Adipocyte (in vitro differentiated cells): ENCODE measurements at regions not wholly inside any gene's neighbourhood (a gene's known extent, or its start where the extent isn't known, plus 50 kb on each side); places are given as distances from the start of the nearest gene placed in this dataset.

ENCODE experiments used
- DNase-seq: peaks from one replicate; pipeline ENCODE4 v3.0.0-alpha.2; 2015; ENCODE audit warnings: low read depth
- H3K27me3 ChIP-seq: replicated peaks from 2 replicates; pipeline ENCODE4 v1.7.0; 2013; ENCODE audit warnings: mild to moderate bottlenecking, low read length, moderate library complexity; ENCODE audit not compliant: control insufficient read depth, insufficient read depth
- H3K36me3 ChIP-seq: 2 replicates; pipeline ENCODE4 v1.7.0; 2013; ENCODE audit warnings: low read length, mild to moderate bottlenecking, moderate library complexity; ENCODE audit not compliant: control insufficient read depth, insufficient read depth, severe bottlenecking
- H3K4me1 ChIP-seq: 2 replicates; pipeline ENCODE4 v1.7.0; 2013; ENCODE audit warnings: mild to moderate bottlenecking, low read length, moderate library complexity; ENCODE audit not compliant: control insufficient read depth, insufficient read depth
- H3K4me3 ChIP-seq: 2 replicates; pipeline ENCODE4 v1.7.0; 2013; ENCODE audit warnings: mild to moderate bottlenecking, low read length, moderate library complexity
- H3K9ac ChIP-seq: 2 replicates; pipeline ENCODE4 v1.7.0; 2013; ENCODE audit warnings: mild to moderate bottlenecking, low read length, moderate library complexity
- H3K9me3 ChIP-seq: 2 replicates; pipeline ENCODE4 v1.7.0; 2013; ENCODE audit warnings: mild to moderate bottlenecking, low read length, moderate library complexity; ENCODE audit not compliant: control insufficient read depth

DNA sequence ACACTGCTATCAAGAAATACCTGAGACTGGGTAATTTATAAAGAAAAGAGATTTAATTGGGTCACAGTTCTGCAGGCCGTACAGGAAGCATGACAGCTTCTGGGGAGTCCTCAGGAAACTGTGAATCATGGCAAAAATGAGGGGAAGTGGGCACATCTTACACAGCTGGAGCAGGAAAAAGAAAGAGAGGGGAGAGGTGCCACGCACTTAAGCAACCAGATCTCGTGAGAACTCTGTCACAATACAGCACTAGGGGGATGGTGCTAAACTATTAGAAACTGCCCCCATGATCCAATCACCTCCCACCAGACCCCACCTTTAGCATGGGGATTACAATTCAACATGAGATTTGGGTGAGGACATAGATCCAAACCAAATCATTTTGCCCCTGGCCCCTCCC, 105.5 kb upstream of the CPLX2 start:
- Histone ChIP-seq H3K9me3 (no peaks in the 10 kb centered on the region), H3K36me3 (no peaks in the 10 kb centered on the region), H3K4me1 (no peaks in the 10 kb centered on the region), H3K9ac (no peak overlapping the region), H3K4me3 (no peak overlapping the region), H3K27me3 (peaks cover 5% of the 10 kb centered on the region)
- DNase-seq = no peak

DNA sequence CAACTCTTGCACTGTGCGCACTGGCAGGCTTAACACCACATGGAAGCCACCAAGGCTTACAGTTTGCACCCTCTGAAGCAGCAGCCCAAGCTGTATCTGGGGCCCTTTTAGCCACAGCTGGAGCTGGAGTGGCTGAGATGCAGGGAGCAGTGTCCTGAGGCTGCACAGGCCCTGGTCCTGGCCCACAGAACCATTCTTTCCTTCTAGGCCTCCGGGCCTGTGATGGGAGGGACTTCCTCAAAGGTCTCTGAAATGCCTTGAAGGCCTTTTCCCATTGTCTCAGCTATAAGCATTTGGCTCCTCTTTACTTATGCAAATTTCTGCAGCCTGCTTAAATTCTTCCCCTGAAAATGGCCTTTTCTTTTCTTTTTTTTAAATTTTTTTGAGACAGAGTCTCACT, 104.4 kb upstream of the CPLX2 start:
- H3K9me3 ChIP-seq = no peaks in the 10 kb centered on the region
- H3K36me3 ChIP-seq = no peaks in the 10 kb centered on the region
- DNase-seq = no peak

DNA sequence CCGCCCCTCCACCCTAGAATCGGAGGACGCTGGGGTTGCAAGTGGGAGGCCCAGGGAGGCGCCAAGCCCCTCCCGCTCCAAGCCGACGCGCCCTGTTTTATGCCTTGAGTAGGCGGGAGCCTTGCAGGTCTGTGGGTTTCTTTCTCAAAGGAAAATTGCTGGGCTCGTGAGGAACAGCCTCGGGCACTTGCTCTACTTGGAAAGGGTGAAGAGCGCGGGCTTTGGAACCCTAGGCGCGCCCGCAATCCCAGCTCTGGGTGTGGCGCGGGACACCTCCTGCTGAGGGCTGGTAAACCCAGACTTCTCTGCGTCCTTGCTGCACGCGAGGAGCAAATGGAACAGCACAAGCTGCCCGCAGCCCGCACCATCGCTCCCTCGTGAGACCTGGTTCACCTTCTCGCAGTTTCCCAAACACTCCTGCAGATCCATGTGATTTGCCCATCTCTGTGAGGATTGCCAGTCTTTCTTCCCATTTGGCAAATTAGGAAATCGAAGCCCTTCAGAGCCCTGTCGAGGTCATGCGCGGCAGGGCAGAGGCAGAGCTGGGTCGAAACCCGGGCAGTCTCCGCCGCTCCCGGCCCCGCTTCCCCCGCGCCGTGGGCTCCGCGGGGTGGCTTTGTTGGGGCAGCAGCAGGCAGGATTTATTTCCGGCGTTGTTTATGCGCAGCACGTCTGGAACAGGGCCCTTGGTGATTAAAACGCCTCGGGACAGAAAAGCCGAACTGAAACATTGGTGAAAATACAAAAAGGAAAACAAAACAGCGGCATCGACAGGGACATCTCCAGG, 98.4 kb upstream of the CPLX2 start:
- H3K4me3 ChIP-seq = peak overlapping the region; percentile 61
- no peaks in the 10 kb centered on the region for H3K36me3 ChIP-seq
- H3K27me3 ChIP-seq = peaks cover 57% of the 10 kb centered on the region
- no peak for DNase-seq
- H3K9ac ChIP-seq = no peak overlapping the region
- no peaks in the 10 kb centered on the region for H3K4me1 ChIP-seq
- no peaks in the 10 kb centered on the region for H3K9me3 ChIP-seq

More for the DNA sequence above, 104.4 kb upstream of the CPLX2 start:
- Histone ChIP-seq H3K4me3 (no peak overlapping the region), H3K9ac (no peak overlapping the region), H3K4me1 (no peaks in the 10 kb centered on the region), H3K27me3 (peaks cover 12% of the 10 kb centered on the region)

DNA sequence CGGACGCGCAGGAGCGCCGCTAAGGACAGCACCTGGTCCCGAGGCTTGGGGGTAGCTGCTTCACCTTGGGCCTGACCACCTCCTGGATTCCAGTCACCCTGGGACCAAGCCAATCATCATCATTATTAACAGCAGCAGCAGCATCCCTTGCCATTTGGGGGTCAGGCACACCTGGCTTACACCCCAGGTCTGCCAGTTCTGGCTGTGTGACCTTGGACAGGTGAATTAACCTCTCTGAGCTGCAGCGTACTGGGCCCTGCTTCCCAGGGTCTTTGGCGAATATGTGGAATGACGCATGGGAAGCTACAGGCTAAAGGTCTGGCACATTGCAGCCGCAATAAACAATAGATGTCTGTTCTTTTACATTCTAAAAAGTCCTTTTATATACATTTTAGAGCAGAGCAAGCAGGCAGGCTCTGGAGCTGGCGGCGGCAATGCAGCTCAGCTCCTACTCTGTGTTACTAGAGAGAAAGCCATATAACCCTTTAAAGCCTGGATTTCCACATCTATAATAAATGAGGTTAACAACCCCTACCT, 97.8 kb upstream of the CPLX2 start:
- DNase-seq = no peak
- H3K9me3 ChIP-seq = no peaks in the 10 kb centered on the region
- no peaks in the 10 kb centered on the region for H3K4me1 ChIP-seq
- H3K36me3 ChIP-seq = no peaks in the 10 kb centered on the region
- H3K9ac ChIP-seq = no peak overlapping the region
- peak overlapping the region; percentile 61 for H3K4me3 ChIP-seq
- H3K27me3 ChIP-seq = peaks cover 59% of the 10 kb centered on the region

DNA sequence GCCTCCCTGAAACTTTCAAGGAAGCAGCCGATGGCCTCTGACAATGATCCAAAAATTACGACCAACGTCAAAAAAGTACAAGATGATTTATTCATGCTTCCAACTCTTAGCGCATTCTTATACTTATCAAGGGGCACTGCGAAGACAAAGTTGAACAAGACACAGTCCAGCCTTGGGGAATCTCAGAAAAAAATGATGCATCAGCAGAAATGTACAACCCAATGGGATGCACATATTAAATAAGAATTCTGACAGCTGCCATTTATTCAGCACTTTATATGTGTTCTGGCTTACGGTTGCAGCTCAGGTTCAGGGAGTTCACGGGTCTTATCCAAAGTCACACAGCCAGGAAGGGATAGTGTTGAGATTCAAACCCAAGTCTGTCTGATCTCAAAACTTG, 96.0 kb upstream of the CPLX2 start:
- no peak for DNase-seq
- no peaks in the 10 kb centered on the region for H3K4me1 ChIP-seq
- H3K4me3 ChIP-seq = no peak overlapping the region
- no peak overlapping the region for H3K9ac ChIP-seq
- H3K27me3 ChIP-seq = peaks cover 58% of the 10 kb centered on the region
- no peaks in the 10 kb centered on the region for H3K36me3 ChIP-seq
- H3K9me3 ChIP-seq = no peaks in the 10 kb centered on the region

DNA sequence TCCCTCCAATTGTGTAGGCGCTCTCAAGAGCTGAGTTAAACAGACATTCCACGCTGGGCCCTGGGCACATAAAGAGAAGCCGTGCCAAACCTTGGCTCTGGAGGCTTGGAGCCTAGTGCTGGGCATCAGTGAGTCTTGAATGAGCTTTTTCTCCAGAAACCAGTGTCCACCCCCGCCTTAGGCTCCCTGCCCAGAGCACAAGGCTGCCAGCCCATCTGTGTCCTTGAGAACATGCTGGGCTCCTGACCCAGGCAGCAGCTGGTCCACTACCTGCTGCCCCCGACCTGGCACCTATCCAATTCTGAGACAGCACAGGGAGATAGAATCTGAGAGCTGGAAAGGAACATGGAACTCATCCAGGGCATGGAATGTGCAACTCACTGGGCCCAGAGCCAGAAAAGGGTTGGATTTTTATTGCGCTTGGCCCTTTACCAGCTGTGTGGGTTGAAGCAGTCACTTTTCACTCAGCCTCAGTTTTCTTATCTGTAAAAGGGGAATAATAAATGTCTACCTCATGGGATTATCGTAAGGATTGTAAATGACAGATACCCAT, 92.4 kb upstream of the CPLX2 start:
- Histone ChIP-seq H3K27me3 (peaks cover 35% of the 10 kb centered on the region), H3K4me3 (no peak overlapping the region), H3K4me1 (no peaks in the 10 kb centered on the region), H3K9me3 (no peaks in the 10 kb centered on the region), H3K36me3 (no peaks in the 10 kb centered on the region), H3K9ac (no peak overlapping the region)
- no peak for DNase-seq

DNA sequence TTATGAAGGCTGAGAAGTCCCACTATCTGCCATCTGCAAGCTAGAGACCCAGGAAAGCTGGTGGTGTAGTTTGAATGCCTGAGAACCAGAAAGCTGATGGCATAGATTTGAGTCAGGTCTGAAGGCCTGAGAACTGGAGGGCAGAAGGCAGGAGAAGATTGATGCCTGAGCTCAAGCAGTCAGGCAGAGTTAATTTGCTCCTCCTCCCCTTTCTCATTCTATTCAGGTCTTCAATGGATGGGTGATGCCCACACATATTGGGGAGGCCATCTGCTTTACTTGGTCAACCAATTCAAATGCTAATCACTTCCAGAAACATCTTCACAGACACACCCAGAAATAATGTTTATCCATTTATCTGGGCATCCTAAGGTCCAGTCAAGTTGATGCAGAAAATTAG, 87.6 kb upstream of the CPLX2 start:
- Histone ChIP-seq H3K27me3 (peaks cover 9% of the 10 kb centered on the region), H3K36me3 (no peaks in the 10 kb centered on the region), H3K4me1 (no peaks in the 10 kb centered on the region), H3K9ac (no peak overlapping the region), H3K4me3 (no peak overlapping the region), H3K9me3 (no peaks in the 10 kb centered on the region)
- no peak for DNase-seq

DNA sequence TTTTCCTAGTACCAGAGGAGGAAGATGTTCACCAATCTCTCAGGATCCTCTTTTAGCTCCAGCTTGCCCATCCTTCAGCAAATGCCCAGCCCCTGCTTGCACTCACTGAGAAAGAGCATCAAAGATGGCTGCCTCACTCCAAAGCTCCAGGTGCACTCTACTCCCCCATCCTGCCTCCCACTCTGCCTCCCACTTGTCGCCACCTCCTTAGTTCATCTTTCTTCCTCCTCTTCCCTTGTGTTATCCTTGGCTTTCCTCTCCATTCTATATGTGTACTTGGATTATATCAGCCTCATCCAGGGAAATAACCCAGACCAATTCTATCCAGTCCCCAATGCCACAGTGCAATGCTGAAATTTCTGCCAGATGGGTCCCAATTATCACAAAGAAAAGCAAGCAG, 87.1 kb upstream of the CPLX2 start:
- Histone ChIP-seq H3K4me3 (no peak overlapping the region), H3K27me3 (peaks cover 9% of the 10 kb centered on the region), H3K9me3 (no peaks in the 10 kb centered on the region), H3K4me1 (no peaks in the 10 kb centered on the region), H3K9ac (no peak overlapping the region), H3K36me3 (no peaks in the 10 kb centered on the region)
- DNase-seq = no peak

DNA sequence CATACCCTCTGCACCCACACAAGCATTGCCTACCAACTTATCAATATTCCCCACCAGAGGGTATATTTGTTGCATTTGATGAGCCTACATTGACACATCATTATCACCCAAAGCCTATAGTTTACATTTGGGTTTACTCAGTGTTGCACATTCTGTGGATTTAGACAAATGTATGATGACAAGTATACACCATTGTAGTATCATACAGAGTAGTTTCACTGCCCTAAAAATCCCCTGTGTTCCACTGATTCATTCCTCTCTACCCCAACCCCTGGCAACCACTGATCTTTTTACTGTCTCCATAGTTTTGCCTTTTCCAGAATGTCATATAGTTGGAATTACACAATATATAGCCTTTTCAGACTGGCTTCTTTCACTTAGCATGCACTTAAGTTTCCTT, 85.7 kb upstream of the CPLX2 start:
- H3K36me3 ChIP-seq = no peaks in the 10 kb centered on the region
- no peak for DNase-seq
- H3K9me3 ChIP-seq = no peaks in the 10 kb centered on the region
- no peaks in the 10 kb centered on the region for H3K4me1 ChIP-seq
- no peak overlapping the region for H3K9ac ChIP-seq
- no peak overlapping the region for H3K4me3 ChIP-seq
- peaks cover 9% of the 10 kb centered on the region for H3K27me3 ChIP-seq

DNA sequence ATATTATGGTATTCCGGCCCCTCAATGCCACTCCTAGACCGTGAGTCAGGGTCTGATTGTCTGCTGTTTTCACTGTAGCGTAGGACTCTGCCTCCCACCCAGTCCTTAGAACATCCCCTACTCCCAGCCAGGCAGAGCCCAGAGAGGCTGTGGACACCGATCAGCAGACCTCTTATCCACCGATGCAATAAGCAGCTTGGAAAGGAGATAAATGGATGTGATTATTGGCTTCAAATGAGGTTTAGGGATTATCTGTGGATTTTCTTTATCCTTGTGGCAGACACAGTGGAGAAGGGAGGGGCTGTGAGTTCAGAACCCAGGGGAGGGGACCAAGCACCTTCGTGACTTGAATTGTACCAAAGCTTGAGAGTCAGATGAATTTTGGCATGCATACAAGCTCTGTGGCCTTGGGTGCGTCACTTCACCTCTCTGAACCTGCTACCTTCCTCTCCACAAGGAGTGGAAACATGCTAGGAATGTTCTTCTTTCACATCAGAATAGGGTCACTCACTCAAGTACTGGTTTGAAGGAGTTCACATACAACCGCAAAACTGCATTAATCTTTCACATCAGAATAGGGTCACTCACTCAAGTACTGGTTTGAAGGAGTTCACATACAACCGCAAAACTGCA, 83.1 kb upstream of the CPLX2 start:
- Histone ChIP-seq H3K27me3 (peaks cover 9% of the 10 kb centered on the region), H3K9ac (no peak overlapping the region), H3K36me3 (no peaks in the 10 kb centered on the region), H3K4me1 (no peaks in the 10 kb centered on the region), H3K9me3 (peaks cover under 1% of the 10 kb centered on the region), H3K4me3 (no peak overlapping the region)
- DNase-seq = no peak

DNA sequence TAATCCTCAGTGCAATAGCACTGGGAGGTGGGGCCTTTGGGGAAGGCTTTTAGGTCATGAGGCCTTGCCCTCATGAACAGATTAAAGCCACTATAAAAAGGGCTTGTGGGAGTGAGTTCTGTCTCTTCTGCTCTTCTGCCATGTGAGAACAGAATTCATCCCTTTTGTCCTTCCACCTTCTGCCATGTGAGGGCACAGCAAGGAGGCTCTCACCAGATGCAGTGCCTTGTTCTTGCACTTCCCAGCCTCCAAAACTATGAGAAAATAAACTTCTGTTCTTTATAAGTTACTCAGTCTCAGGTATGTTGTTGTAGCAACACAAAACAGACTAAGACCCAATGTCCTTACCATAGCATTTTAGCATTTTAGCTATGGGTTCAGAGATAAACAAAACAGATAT, 81.7 kb upstream of the CPLX2 start:
- Histone ChIP-seq H3K36me3 (no peaks in the 10 kb centered on the region), H3K4me3 (no peak overlapping the region), H3K27me3 (peaks cover 8% of the 10 kb centered on the region), H3K9ac (no peak overlapping the region), H3K9me3 (peaks cover 7% of the 10 kb centered on the region), H3K4me1 (no peaks in the 10 kb centered on the region)
- DNase-seq = no peak
